LNCaP clone FGC (cell line): ENCODE measurements at regions not wholly inside any gene's neighbourhood (a gene's known extent, or its start where the extent isn't known, plus 50 kb on each side); places are given as distances from the start of the nearest gene placed in this dataset.

ENCODE experiments used
- DNase-seq: peaks from one replicate; pipeline ENCODE4 v3.0.0-alpha.2; 2011; ENCODE audit warnings: low read depth
- H3K4me3 ChIP-seq: 2 replicates; pipeline ENCODE4 v1.5.1; 2011; ENCODE audit warnings: mild to moderate bottlenecking, low read depth, low read length, control low read depth
- CTCF ChIP-seq: IDR thresholded peaks from 2 replicates; pipeline ENCODE4 v1.5.1; 2012; ENCODE audit warnings: mild to moderate bottlenecking; ENCODE audit not compliant: control insufficient read depth, insufficient read depth; ENCODE audit errors: extremely low read depth

- no peak for TF ChIP-seq CTCF
- H3K4me3 ChIP-seq, result no peak overlapping the region
- no peak for DNase-seq
Observed at GRCh38 chr4:176525576-176525975, 205.8 kb downstream of the SPCS3 start.

DNA sequence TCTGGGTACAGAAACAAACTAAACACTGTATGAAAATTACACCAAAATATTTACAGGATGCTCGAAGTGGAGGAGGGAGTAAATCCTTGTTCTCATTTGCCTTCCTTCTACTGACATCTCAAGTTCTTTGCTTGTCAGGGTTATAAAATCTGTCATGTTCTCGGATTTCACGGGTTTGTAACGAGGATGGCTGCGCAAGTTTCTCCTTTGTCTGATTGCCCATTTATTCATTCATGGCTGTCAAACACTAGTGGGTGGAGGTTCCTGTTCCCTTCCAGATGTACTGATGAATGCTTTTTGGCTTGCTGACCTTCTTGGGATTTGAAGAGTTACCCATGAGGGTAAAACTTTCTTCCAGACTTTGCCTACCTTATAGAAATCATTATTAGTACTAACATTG, 206.9 kb downstream of the SPCS3 start:
- H3K4me3 ChIP-seq, result no peak overlapping the region
- no peak for DNase-seq
- TF ChIP-seq CTCF, result no peak

GRCh38 chr4:176529574-176529973, 209.8 kb downstream of the SPCS3 start:
- H3K4me3 ChIP-seq, result no peak overlapping the region
- no peak for TF ChIP-seq CTCF
- no peak for DNase-seq

DNA sequence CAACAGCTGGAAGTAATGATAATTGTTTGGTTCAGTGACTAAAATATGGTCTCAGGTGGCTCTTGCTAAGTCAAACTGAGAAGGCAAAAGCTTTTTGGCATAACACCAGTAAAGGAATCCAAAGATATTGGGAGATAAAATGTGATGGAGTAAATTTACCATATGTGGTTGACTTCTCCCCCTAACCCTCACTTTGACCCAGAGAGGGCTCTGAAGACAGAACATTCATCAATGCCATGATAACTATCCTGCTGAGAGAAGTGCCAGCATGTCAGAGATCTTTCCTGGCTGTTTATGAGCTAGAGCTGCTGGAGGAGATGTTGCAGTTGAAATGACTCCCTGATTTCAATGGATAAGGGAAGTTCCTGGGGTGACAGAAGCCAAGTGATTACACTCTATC, 213.4 kb downstream of the SPCS3 start:
- TF ChIP-seq CTCF, result no peak
- no peak for DNase-seq
- no peak overlapping the region for H3K4me3 ChIP-seq

- DNase-seq, result no peak
- no peak for TF ChIP-seq CTCF
Observed at GRCh38 chr4:176534566-176534965, 214.8 kb downstream of the SPCS3 start.

DNA sequence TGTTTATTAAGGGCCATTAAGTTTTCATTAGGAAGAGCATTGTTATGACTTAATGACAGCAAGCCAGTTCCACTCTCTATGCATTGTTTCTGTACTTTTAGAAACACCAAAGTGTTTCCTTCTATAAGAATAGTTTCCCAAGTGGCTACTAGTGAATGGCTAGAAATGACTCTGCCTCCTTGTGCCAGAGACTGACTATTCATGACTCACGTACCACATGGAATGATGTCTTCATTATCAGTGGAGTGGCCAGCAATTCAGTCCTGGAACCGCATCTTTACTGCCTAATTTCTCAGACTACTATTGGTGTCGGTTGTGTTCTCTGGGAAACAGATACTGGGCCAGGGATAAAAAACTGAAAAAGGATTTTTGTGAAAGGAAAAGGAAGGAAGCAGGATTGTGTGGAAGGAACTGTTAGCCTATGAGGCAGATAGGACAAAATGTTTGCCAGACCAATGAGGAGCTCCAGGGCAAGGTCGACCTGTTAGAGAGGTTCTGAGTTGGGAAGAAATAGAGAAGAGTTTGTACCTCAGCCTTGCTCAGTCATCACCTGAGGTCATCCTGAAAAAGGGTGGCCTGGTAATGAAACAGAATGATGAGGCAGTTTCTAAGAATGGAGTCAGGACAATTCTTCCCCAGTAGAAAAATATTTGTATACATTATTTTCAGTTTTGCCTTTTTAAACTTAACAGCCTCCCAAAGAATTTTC, 218.6 kb downstream of the SPCS3 start:
- no peak for DNase-seq
- no peak for TF ChIP-seq CTCF
- H3K4me3 ChIP-seq, result no peak overlapping the region

More at GRCh38 chr4:176534566-176534965, 214.8 kb downstream of the SPCS3 start:
- no peak overlapping the region for H3K4me3 ChIP-seq
